ENCODE measurements at regions not wholly inside any gene's neighbourhood (a gene's known extent, or its start where the extent isn't known, plus 50 kb on each side); places are given as distances from the start of the nearest gene placed in this dataset.

GRCh38 chr13:64529874-64530485 is 2700.2 kb downstream of the PCDH9 start:
- no peaks in the 10 kb centered on the region for H3K36me3 ChIP-seq (ENCODE audit: insufficient read depth, low read length)

GRCh38 chr13:64528838-64529237 is 2701.3 kb downstream of the PCDH9 start:
- Mint-ChIP-seq H3K9me3 (peaks cover 2% of the 10 kb centered on the region), H3K27ac (no peak overlapping the region), H3K36me3 (ENCODE audit: low read depth) (no peaks in the 10 kb centered on the region), H3K27me3 (no peaks in the 10 kb centered on the region), H3K4me3 (no peak overlapping the region), H3K4me1 (ENCODE audit: low read depth) (no peaks in the 10 kb centered on the region)
- ATAC-seq (ENCODE audit: poor library complexity) (no peak), DNase-seq (no peak)
- ChIA-PET CTCF (no interaction called here), POLR2A (no interaction called here)
- H3K4me3 ChIP-seq (ENCODE audit: low read length) = no peak overlapping the region
- no peaks in the 10 kb centered on the region for H3K27me3 ChIP-seq (ENCODE audit: control insufficient read depth in 1 of 2, insufficient read depth in 2 of 2, low read length in 2 of 2)
- intact Hi-C loops (cut with DNase I, micrococcal nuclease) = no loop called here
- H3K9me3 ChIP-seq (ENCODE audit: control insufficient read depth in 1 of 2, insufficient read depth in 1 of 2, low read length in 2 of 2) = peaks cover 0 to 4% of the 10 kb centered on the region in 2 experiments
- no peak for TF ChIP-seq CTCF (IDR thresholded peaks at IDR 0.05)
- H3K4me1 ChIP-seq (ENCODE audit: insufficient read depth, low read length) = no peaks in the 10 kb centered on the region
- H3K27ac ChIP-seq (ENCODE audit: low read depth in 1 of 2, low read length in 2 of 2) = no peak overlapping the region
- no peaks in the 10 kb centered on the region for H3K36me3 ChIP-seq (ENCODE audit: insufficient read depth, low read length)

More at GRCh38 chr13:64529874-64530485, 2700.2 kb downstream of the PCDH9 start:
- no peak overlapping the region for H3K27ac ChIP-seq (ENCODE audit: low read depth in 1 of 2, low read length in 2 of 2)
- POLR2A ChIA-PET = no interaction called here
- H3K36me3 Mint-ChIP-seq (ENCODE audit: low read depth) = no peaks in the 10 kb centered on the region
- H3K4me1 Mint-ChIP-seq (ENCODE audit: low read depth) = no peaks in the 10 kb centered on the region
- H3K27me3 Mint-ChIP-seq = no peaks in the 10 kb centered on the region
- CTCF ChIA-PET = no interaction called here
- ATAC-seq (ENCODE audit: poor library complexity) (no peak), DNase-seq (peak in 1 of 14 experiments; percentile 1)
- no peak overlapping the region for H3K27ac Mint-ChIP-seq
- no peaks in the 10 kb centered on the region for H3K4me1 ChIP-seq (ENCODE audit: insufficient read depth, low read length)
- H3K9me3 ChIP-seq (ENCODE audit: control insufficient read depth in 1 of 2, insufficient read depth in 1 of 2, low read length in 2 of 2) = peaks cover 0 to 4% of the 10 kb centered on the region in 2 experiments
- TF ChIP-seq CTCF (IDR thresholded peaks at IDR 0.05) = peak; percentile 42
- H3K9me3 Mint-ChIP-seq = peaks cover 2% of the 10 kb centered on the region
- H3K27me3 ChIP-seq (ENCODE audit: control insufficient read depth in 1 of 2, insufficient read depth in 2 of 2, low read length in 2 of 2) = no peaks in the 10 kb centered on the region
- intact Hi-C loops (cut with DNase I, micrococcal nuclease) = no loop called here
- no peak overlapping the region for H3K4me3 Mint-ChIP-seq
- no peak overlapping the region for H3K4me3 ChIP-seq (ENCODE audit: low read length)

GRCh38 chr13:64527561-64527960 is 2702.6 kb downstream of the PCDH9 start:
- no peak for DNase-seq
- POLR2A ChIA-PET = no interaction called here
- Histone ChIP-seq H3K36me3 (ENCODE audit: insufficient read depth, low read length) (no peaks in the 10 kb centered on the region), H3K27ac (ENCODE audit: low read depth in 1 of 2, low read length in 2 of 2) (no peak overlapping the region), H3K4me1 (ENCODE audit: insufficient read depth, low read length) (no peaks in the 10 kb centered on the region), H3K27me3 (ENCODE audit: control insufficient read depth in 1 of 2, insufficient read depth in 2 of 2, low read length in 2 of 2) (no peaks in the 10 kb centered on the region), H3K4me3 (ENCODE audit: low read length) (no peak overlapping the region), H3K9me3 (ENCODE audit: control insufficient read depth in 1 of 2, insufficient read depth in 1 of 2, low read length in 2 of 2) (peaks cover 0 to 4% of the 10 kb centered on the region in 2 experiments)
- Mint-ChIP-seq H3K4me1 (ENCODE audit: low read depth) (no peaks in the 10 kb centered on the region), H3K36me3 (ENCODE audit: low read depth) (no peaks in the 10 kb centered on the region), H3K4me3 (no peak overlapping the region), H3K27ac (no peak overlapping the region), H3K9me3 (no peaks in the 10 kb centered on the region), H3K27me3 (no peaks in the 10 kb centered on the region)
- ATAC-seq (ENCODE audit: poor library complexity) = no peak
- CTCF ChIA-PET = no interaction called here
- intact Hi-C loops (cut with DNase I, micrococcal nuclease) = no loop called here
- no peak for TF ChIP-seq CTCF (IDR thresholded peaks at IDR 0.05)
